GM18861 (cell line): ENCODE measurements at regions not wholly inside any gene's neighbourhood (a gene's known extent, or its start where the extent isn't known, plus 50 kb on each side); places are given as distances from the start of the nearest gene placed in this dataset.
"Not testable (repeated sequence)": the region's sequence is repeated elsewhere in the genome, so short reads cannot be mapped to it uniquely, and the experiment has no call there.

Experiments
- ATAC-seq: cut with Tn5 transposase; IDR thresholded peaks from one replicate; pipeline ENCODE4 v1.9.1; 2021; ENCODE audit not compliant: unreplicated experiment

GRCh38 chr1:59188413-59189213 is 108.3 kb upstream of the FGGY start:
- ATAC-seq = no peak

GRCh38 chr1:59193443-59194093 is 103.3 kb upstream of the FGGY start:
- ATAC-seq = no peak

GRCh38 chr1:59194621-59195020 is 102.3 kb upstream of the FGGY start:
- no peak for ATAC-seq

GRCh38 chr1:59195151-59195550 is 101.7 kb upstream of the FGGY start:
- no peak for ATAC-seq

DNA sequence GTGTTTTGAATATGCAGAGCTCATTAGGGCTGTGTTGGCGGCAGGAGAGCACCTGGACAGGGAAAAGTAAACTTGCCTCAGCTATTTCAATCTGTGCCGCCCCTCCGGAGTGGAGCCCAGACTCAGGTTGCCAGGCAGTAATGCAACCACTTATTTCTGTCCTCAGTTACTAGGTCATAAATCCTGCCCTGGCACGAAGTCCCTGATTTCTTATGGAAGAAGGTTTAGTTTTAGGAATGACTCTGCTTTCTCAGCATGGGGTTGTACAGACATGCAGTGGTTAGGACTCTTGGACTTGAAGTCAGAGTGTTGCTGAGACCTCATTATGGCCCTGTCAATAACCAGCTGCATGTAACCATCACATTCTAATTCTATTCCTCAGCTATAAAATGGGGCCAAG is 98.3 kb upstream of the FGGY start:
- no peak for ATAC-seq

DNA sequence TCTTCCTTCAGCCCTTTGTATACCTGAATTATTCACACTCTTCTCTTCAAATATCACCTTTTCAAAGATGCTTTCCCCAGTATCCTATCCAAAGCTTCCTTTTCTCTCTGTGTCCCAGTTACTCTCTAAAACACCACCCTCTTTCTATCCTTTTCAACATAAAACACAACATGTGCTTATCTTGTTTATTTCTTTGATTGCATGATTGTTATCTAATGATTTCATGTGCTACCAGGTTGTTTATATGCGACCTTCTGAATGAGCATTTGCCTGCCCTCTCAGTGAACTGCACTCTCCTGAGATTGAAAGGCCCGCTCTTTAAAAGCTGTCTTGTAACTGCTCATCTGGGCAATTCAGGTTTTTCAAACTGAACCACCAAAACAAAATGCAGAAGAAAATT is 97.7 kb upstream of the FGGY start:
- no peak for ATAC-seq

- ATAC-seq = no peak
Measured at GRCh38 chr1:59199719-59200376, 97.0 kb upstream of the FGGY start.

- ATAC-seq = no peak
Measured at GRCh38 chr1:59201341-59201740, 95.6 kb upstream of the FGGY start.

GRCh38 chr1:59202455-59202854 is 94.4 kb upstream of the FGGY start:
- ATAC-seq = no peak

DNA sequence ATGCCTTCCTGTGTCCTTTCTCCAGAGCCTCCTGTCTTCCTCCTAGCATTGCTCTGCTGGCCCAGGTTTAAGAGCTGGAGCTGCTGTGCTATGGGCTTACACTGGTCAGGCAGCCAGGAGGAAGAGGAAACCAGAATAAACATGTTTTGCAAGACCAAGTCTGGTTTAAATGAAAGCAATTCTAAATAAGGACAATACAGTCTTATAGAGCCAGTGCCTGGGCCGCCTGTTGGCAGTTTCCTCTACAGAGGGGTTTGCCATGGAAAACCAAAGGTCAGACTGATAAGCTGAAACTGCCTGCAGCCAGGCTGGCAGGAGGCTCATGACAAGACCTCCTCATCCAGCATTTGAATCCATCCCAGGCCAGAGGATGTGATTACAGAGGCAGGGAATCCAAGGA is 92.9 kb upstream of the FGGY start:
- ATAC-seq = no peak

GRCh38 chr1:59206616-59207015 is 90.3 kb upstream of the FGGY start:
- not testable (repeated sequence) for ATAC-seq

GRCh38 chr1:59210430-59210829 is 86.5 kb upstream of the FGGY start:
- ATAC-seq = not testable (repeated sequence)

GRCh38 chr1:59212706-59213105 is 84.2 kb upstream of the FGGY start:
- ATAC-seq = no peak

DNA sequence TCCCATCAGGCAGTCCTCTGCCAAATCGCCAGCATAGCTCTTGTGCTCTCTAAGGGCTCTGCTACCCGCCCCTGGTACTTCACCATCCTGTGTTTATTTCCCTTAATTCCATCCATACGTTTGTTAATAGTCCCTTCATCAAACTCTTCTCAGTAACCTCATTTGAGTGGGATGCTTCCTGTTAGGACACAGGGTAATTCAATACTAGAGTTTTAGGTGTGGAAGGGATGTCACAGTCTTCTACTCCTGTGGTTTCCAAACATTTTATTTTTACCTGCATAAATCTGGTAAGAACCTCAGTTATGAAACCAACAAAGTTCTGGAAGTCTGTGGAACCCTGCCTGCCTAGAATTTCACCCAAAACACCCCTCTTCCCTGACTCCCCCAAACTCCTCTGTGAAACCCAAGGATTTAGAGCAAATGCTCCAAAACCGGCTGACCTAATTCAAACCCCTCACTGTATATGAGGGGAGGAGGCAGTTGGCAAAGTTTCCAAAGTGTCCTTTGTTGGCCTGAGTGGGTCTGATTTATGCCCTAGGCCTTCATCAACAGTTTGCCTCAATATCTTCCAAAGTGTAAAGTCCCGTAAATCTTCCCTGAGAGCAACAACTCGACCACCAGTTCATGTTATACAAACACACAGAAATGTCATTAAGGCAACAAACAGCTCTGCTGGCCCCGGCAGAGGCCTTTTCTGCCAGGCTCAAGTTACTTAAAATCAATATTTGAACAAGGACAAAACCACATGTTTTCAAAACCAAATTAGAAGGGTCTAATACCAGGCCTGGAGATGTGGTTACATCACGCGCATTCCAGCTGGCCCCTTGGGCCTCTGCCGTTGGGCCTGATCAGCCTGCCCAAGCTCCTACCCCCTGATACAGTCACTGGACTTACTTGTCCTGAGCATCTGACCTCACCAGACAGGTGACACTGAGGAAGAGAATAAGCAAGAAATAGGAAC is 82.4 kb upstream of the FGGY start:
- no peak for ATAC-seq

- ATAC-seq = no peak
Measured at GRCh38 chr1:59215766-59216291, 81.1 kb upstream of the FGGY start.

DNA sequence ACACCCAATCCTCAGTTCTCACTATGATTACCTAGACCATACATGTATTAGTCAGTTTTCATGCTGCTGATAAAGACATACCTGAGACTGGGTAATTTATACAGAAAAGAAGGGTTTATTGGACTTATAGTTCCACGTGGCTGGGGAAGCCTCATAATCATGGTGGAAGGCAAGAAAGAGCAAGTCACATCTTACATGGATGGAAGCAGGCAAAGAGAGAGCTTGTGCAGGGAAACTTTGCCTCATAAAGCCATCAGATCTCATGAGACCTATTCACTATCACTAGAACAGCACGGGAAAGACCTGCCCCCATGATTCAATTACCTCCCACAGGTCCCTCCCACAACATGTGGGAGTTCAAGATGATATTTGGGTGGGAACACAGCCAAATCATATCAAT is 79.5 kb upstream of the FGGY start:
- not testable (repeated sequence) for ATAC-seq

DNA sequence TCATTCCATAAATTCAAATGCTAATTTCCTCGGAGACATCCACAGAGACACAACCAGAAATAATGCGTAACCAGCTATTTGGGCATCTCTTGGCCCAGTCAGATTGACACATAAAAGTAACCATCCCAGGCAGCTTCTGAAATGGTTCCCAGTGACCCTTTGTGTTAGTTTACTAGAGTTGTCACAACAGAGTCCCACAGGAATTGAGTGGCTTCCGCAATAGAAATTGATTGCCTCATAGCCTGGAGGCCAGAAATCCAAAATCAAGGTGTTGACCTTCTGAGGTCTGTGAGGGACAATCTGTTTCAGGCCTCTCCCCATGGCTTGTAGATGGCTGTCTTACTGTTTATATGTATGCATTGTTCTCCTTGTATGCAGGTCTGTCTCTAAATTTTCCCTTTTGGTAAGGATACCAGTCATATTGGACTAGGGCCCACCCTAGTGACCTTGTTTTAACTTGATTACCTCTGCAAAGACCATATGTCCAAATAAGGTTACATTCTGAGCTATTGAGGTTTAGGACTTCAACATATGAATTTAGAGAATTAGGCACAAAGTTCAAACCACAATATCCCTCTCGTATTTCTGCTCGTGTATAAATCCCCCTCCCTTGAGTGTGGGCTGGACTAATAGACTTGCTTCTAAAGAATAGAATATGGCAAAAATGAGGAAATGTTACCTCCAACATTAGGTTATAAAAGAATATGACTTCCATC is 78.2 kb upstream of the FGGY start:
- no peak for ATAC-seq

DNA sequence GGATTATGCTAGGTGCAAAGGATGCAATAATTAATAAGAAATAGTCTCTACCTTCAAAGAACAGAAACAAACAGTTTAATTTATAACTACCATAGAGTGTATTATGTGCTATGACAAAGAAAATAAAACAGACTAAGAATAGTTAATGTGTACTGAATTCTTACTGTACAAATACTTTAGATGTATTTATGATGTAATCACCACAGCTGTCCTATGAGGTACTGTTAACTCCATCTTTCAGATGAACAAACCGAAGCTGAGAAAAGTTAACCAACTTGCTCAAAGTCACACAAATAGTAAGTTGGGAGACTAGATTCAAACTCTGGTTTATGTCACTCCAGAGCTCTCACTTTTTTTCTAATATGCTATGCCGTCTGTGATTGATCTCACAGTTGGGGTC is 77.0 kb upstream of the FGGY start:
- ATAC-seq = no peak

GRCh38 chr1:59220356-59220755 is 76.5 kb upstream of the FGGY start:
- ATAC-seq = no peak

DNA sequence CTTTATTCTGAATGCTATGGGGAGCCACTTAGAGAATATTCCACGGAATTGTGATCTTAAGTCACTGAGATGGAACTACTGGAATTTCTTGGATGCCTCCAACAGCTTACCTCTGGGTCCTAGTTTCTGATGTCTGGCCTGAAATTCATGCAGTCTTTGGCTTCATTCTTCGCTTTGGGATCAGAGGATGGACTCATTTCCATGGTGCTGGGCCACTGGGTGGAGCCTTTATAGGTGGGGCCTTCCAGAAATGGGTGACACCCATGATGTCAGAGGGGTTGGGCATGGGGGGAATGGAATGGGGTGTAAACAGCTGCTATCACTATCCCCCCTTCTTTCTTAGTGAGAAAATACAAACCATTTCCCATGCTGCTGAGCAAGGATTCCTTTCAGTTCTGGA is 73.7 kb upstream of the FGGY start:
- ATAC-seq = no peak
